LNCaP clone FGC (cell line): ENCODE measurements at regions not wholly inside any gene's neighbourhood (a gene's known extent, or its start where the extent isn't known, plus 50 kb on each side); places are given as distances from the start of the nearest gene placed in this dataset.

ENCODE experiments used
- DNase-seq: peaks from one replicate; pipeline ENCODE4 v3.0.0-alpha.2; 2011; ENCODE audit warnings: low read depth
- H3K4me3 ChIP-seq: 2 replicates; pipeline ENCODE4 v1.5.1; 2011; ENCODE audit warnings: mild to moderate bottlenecking, low read depth, low read length, control low read depth
- CTCF ChIP-seq: IDR thresholded peaks from 2 replicates; pipeline ENCODE4 v1.5.1; 2012; ENCODE audit warnings: mild to moderate bottlenecking; ENCODE audit not compliant: control insufficient read depth, insufficient read depth; ENCODE audit errors: extremely low read depth

GRCh38 chr6:165972139-165972802, 195.4 kb downstream of the TBXT start:
- H3K4me3 ChIP-seq: no peak overlapping the region
- no peak for TF ChIP-seq CTCF
- no peak for DNase-seq

- H3K4me3 ChIP-seq: no peak overlapping the region
- no peak for TF ChIP-seq CTCF
- DNase-seq: no peak
Observed at GRCh38 chr6:165971202-165971601, 196.4 kb downstream of the TBXT start.

GRCh38 chr6:165970001-165970400, 197.7 kb downstream of the TBXT start:
- no peak for TF ChIP-seq CTCF
- no peak for DNase-seq
- no peak overlapping the region for H3K4me3 ChIP-seq

- DNase-seq: no peak
- H3K4me3 ChIP-seq: no peak overlapping the region
- no peak for TF ChIP-seq CTCF
Observed at GRCh38 chr6:165969184-165969583, 198.5 kb downstream of the TBXT start.

GRCh38 chr6:165968408-165968807, 199.2 kb downstream of the TBXT start:
- no peak for DNase-seq
- H3K4me3 ChIP-seq: no peak overlapping the region
- no peak for TF ChIP-seq CTCF

GRCh38 chr6:165967810-165968407, 199.7 kb downstream of the TBXT start:
- DNase-seq: no peak
- no peak overlapping the region for H3K4me3 ChIP-seq
- TF ChIP-seq CTCF: no peak

GRCh38 chr6:165963750-165964149, 203.9 kb downstream of the TBXT start:
- DNase-seq: no peak
- no peak for TF ChIP-seq CTCF
- H3K4me3 ChIP-seq: no peak overlapping the region
